ENCODE measurements at regions not wholly inside any gene's neighbourhood (a gene's known extent, or its start where the extent isn't known, plus 50 kb on each side); places are given as distances from the start of the nearest gene placed in this dataset.

GRCh38 chr11:91967691-91968045 lies 256.9 kb upstream of the FAT3 start:
- TF ChIP-seq, protein P1, sequence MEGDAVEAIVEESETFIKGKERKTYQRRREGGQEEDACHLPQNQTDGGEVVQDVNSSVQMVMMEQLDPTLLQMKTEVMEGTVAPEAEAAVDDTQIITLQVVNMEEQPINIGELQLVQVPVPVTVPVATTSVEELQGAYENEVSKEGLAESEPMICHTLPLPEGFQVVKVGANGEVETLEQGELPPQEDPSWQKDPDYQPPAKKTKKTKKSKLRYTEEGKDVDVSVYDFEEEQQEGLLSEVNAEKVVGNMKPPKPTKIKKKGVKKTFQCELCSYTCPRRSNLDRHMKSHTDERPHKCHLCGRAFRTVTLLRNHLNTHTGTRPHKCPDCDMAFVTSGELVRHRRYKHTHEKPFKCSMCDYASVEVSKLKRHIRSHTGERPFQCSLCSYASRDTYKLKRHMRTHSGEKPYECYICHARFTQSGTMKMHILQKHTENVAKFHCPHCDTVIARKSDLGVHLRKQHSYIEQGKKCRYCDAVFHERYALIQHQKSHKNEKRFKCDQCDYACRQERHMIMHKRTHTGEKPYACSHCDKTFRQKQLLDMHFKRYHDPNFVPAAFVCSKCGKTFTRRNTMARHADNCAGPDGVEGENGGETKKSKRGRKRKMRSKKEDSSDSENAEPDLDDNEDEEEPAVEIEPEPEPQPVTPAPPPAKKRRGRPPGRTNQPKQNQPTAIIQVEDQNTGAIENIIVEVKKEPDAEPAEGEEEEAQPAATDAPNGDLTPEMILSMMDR (IDR thresholded peaks at IDR 0.05; ENCODE audit: low read depth, low read length), result no peak
- no peak for TF ChIP-seq EZH2phosphoT487 (IDR thresholded peaks at IDR 0.05; ENCODE audit: low read depth)
